Endothelial cell of umbilical vein (primary cell): ENCODE measurements at regions not wholly inside any gene's neighbourhood (a gene's known extent, or its start where the extent isn't known, plus 50 kb on each side); places are given as distances from the start of the nearest gene placed in this dataset.

ENCODE experiments used
- BruUV-seq: library from RNA; stranded (reverse); fragments of 400-500 nt; replicated peaks from 2 replicates; lab custom pipeline; 2021; lab: Mats Ljungman, UMichigan
- CTCF ChIA-PET: fragments of 300-600, 350-600 bp; sonication (Branson Sonifier 250); formaldehyde crosslinking; loops from one replicate; lab custom pipeline; 2021; ENCODE audit warnings: antibody characterized with exemption, inconsistent platforms; lab: Charles Lee
- POLR2A ChIA-PET: fragments of 300-600, 350-600 bp; sonication (Branson Sonifier 250); formaldehyde crosslinking; loops from one replicate; lab custom pipeline; 2021; ENCODE audit warnings: antibody characterized with exemption, inconsistent platforms; lab: Charles Lee
- DNase-seq: peaks from one replicate; pipeline ENCODE4 v3.0.0-alpha.2; 2011; ENCODE audit warnings: low read depth, low spot score
- FAIRE-seq: peaks from 2 replicates; lab custom pipeline; 2011; peaks lifted over from hg19 to GRCh38; lab: Jason Lieb, UNC
- H2AFZ ChIP-seq: 2 replicates; pipeline ENCODE4 v1.6.0; 2012; ENCODE audit warnings: low read depth, low read length, control low read depth, inconsistent platforms
- H3K27ac ChIP-seq: 2 replicates; pipeline ENCODE4 v1.5.1; 2011; ENCODE audit warnings: low read depth, mild to moderate bottlenecking, control low read depth, low read length, moderate library complexity; ENCODE audit not compliant: insufficient read depth
- H3K27me3 ChIP-seq, 2 experiments: 2 replicates each; pipeline versions ENCODE4 v1.6.0 to v1.6.1; 2011; ENCODE audit warnings: low read length in 2 of 2, mixed read lengths in 1 of 2; ENCODE audit not compliant: control insufficient read depth in 2 of 2, insufficient read depth in 2 of 2
- H3K36me3 ChIP-seq, 2 experiments: 2 replicates in 1 of 2; 3 replicates in 1 of 2; pipeline ENCODE4 v1.5.1; 2011; ENCODE audit warnings: low read length in 2 of 2, mild to moderate bottlenecking in 1 of 2, moderate library complexity in 1 of 2; ENCODE audit not compliant: control insufficient read depth in 2 of 2, insufficient read depth in 2 of 2; ENCODE audit errors: extremely low read depth in 1 of 2
- H3K4me1 ChIP-seq: 3 replicates; pipeline ENCODE4 v1.5.1; 2011; ENCODE audit warnings: mild to moderate bottlenecking, low read length; ENCODE audit not compliant: control insufficient read depth, insufficient read depth; ENCODE audit errors: extremely low read depth
- H3K4me2 ChIP-seq: 2 replicates; pipeline ENCODE4 v1.6.1; 2011; ENCODE audit warnings: low read length, control low read depth, mixed read lengths; ENCODE audit not compliant: insufficient read depth
- H3K4me3 ChIP-seq, 3 experiments: fragments of 200-600 bp in 1 of 3; sonication (generic), shearing (Covaris generic) in 1 of 3; replicated peaks in 1 of 3; 2 replicates each; pipeline ENCODE4 v1.5.1; 2011 to 2016; ENCODE audit warnings: control low read depth in 3 of 3, low read length in 3 of 3, mild to moderate bottlenecking in 2 of 3, inconsistent platforms in 1 of 3, low read depth in 1 of 3, moderate library complexity in 1 of 3; ENCODE audit not compliant: insufficient read depth in 1 of 3
- H3K79me2 ChIP-seq: 2 replicates; pipeline ENCODE4 v1.6.0; 2012; ENCODE audit warnings: low read length, inconsistent platforms; ENCODE audit not compliant: control insufficient read depth, insufficient read depth
- H3K9ac ChIP-seq: replicated peaks from 2 replicates; pipeline ENCODE3; 2011; ENCODE audit warnings: low read length, control low read depth; ENCODE audit not compliant: insufficient read depth; ENCODE audit errors: extremely low read depth
- H3K9me1 ChIP-seq: replicated peaks from 3 replicates; pipeline ENCODE4 v1.6.0; 2011; ENCODE audit warnings: mild to moderate bottlenecking, low read length; ENCODE audit not compliant: control insufficient read depth, insufficient read depth; ENCODE audit errors: extremely low read depth
- H3K9me3 ChIP-seq: replicated peaks from 2 replicates; pipeline ENCODE4 v1.5.1; 2012; ENCODE audit warnings: low read length, inconsistent platforms; ENCODE audit not compliant: control insufficient read depth, insufficient read depth
- H4K20me1 ChIP-seq: replicated peaks from 2 replicates; pipeline ENCODE3; 2011; ENCODE audit warnings: mild to moderate bottlenecking, low read length; ENCODE audit not compliant: control insufficient read depth, insufficient read depth; ENCODE audit errors: extremely low read depth
- EZH2 ChIP-seq: IDR thresholded peaks from 2 replicates; pipeline ENCODE4 v1.6.1; 2012; ENCODE audit warnings: borderline replicate concordance, low read depth, mild to moderate bottlenecking, moderate library complexity, low read length, inconsistent platforms; ENCODE audit not compliant: severe bottlenecking
- FOS ChIP-seq: IDR thresholded peaks from 2 replicates; pipeline ENCODE4 v1.6.1; 2011; ENCODE audit warnings: mild to moderate bottlenecking, low read length, moderate library complexity, borderline replicate concordance; ENCODE audit not compliant: insufficient read depth
- GATA2 ChIP-seq: IDR thresholded peaks from 2 replicates; pipeline ENCODE4 v1.7.0; 2011; ENCODE audit warnings: low read depth, mild to moderate bottlenecking, moderate library complexity, mixed read lengths, low read length; ENCODE audit not compliant: insufficient read length, insufficient read depth
- JUN ChIP-seq: IDR thresholded peaks from 2 replicates; pipeline ENCODE4 v1.6.1; 2011; ENCODE audit warnings: borderline replicate concordance, low read depth; ENCODE audit not compliant: insufficient read length, insufficient read depth
- MYC ChIP-seq: IDR thresholded peaks from one replicate; pipeline ENCODE4 v1.6.1; 2011; ENCODE audit warnings: mild to moderate bottlenecking, low read depth, low read length
- POLR2A ChIP-seq: IDR thresholded peaks from 2 replicates; pipeline ENCODE4 v1.6.1; 2012; ENCODE audit warnings: low read depth, mild to moderate bottlenecking, control low read depth, low read length
- POLR2AphosphoS5 ChIP-seq: IDR thresholded peaks from 2 replicates; pipeline ENCODE4 v1.6.1; 2012; ENCODE audit warnings: low read depth, mild to moderate bottlenecking, control low read depth, low read length, moderate library complexity; ENCODE audit not compliant: insufficient read depth
- dilution Hi-C: fragments of 300-500 bp; cut with MboI; formaldehyde crosslinking; loops from one replicate; pipeline ENCODE4 v1.15.0; 2019; ENCODE audit warnings: low sequenced_read_pairs; ENCODE audit not compliant: extremely low pct_ligation_motif_present
- intact Hi-C: fragments of 100-400 bp; cut with micrococcal nuclease; formaldehyde crosslinking; loops from one replicate; pipeline ENCODE4 v1.10.0; 2022
- TF ChIP-seq, protein P1 (sequence below), 2 donors: IDR thresholded peaks; 1 replicate in 1 of 2; 2 replicates in 1 of 2; pipeline ENCODE4 v1.5.1; 2011; ENCODE audit warnings: low read length in 2 of 2, mild to moderate bottlenecking in 2 of 2, moderate library complexity in 2 of 2, control low read depth in 1 of 2, inconsistent platforms in 1 of 2, low read depth in 1 of 2; ENCODE audit not compliant: insufficient read depth in 1 of 2; ENCODE audit errors: extremely low read depth in 1 of 2

GRCh38 chr7:85471740-85472139 is 284.9 kb upstream of the SEMA3D start:
- no peak overlapping the region for H3K4me2 ChIP-seq
- no peak overlapping the region for H3K9ac ChIP-seq
- POLR2A ChIA-PET: no interaction called here
- peak; percentile 3 for DNase-seq
- no peaks in the 10 kb centered on the region for H3K4me1 ChIP-seq
- CTCF ChIA-PET: no interaction called here
- dilution Hi-C loops (no loop called here), intact Hi-C loops (no loop called here)
- H3K9me1 ChIP-seq: no peaks in the 10 kb centered on the region
- no peak overlapping the region for H2AFZ ChIP-seq
- H3K27me3 ChIP-seq: no peaks in the 10 kb centered on the region
- TF ChIP-seq POLR2AphosphoS5: no peak
- TF ChIP-seq MYC: no peak
- TF ChIP-seq FOS: peak; percentile 55
- no peak for TF ChIP-seq EZH2
- TF ChIP-seq JUN: no peak
- TF ChIP-seq, protein P1, sequence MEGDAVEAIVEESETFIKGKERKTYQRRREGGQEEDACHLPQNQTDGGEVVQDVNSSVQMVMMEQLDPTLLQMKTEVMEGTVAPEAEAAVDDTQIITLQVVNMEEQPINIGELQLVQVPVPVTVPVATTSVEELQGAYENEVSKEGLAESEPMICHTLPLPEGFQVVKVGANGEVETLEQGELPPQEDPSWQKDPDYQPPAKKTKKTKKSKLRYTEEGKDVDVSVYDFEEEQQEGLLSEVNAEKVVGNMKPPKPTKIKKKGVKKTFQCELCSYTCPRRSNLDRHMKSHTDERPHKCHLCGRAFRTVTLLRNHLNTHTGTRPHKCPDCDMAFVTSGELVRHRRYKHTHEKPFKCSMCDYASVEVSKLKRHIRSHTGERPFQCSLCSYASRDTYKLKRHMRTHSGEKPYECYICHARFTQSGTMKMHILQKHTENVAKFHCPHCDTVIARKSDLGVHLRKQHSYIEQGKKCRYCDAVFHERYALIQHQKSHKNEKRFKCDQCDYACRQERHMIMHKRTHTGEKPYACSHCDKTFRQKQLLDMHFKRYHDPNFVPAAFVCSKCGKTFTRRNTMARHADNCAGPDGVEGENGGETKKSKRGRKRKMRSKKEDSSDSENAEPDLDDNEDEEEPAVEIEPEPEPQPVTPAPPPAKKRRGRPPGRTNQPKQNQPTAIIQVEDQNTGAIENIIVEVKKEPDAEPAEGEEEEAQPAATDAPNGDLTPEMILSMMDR (IDR thresholded peaks at IDR 0.05; ENCODE audit: extremely low read depth in 1 of 2, insufficient read depth in 1 of 2, low read depth in 1 of 2, low read length in 2 of 2): no peak
- no peak for TF ChIP-seq GATA2
- TF ChIP-seq POLR2A: no peak
- no peak overlapping the region for H3K27ac ChIP-seq
- H3K36me3 ChIP-seq: no peaks in the 10 kb centered on the region
- H4K20me1 ChIP-seq: no peaks in the 10 kb centered on the region
- no TSS peak for BruUV-seq
- FAIRE-seq: no peak
- no peaks in the 10 kb centered on the region for H3K9me3 ChIP-seq
- no peaks in the 10 kb centered on the region for H3K79me2 ChIP-seq
- H3K4me3 ChIP-seq: no peak overlapping the region
